ENCODE measurements at regions not wholly inside any gene's neighbourhood (a gene's known extent, or its start where the extent isn't known, plus 50 kb on each side); places are given as distances from the start of the nearest gene placed in this dataset.

DNA sequence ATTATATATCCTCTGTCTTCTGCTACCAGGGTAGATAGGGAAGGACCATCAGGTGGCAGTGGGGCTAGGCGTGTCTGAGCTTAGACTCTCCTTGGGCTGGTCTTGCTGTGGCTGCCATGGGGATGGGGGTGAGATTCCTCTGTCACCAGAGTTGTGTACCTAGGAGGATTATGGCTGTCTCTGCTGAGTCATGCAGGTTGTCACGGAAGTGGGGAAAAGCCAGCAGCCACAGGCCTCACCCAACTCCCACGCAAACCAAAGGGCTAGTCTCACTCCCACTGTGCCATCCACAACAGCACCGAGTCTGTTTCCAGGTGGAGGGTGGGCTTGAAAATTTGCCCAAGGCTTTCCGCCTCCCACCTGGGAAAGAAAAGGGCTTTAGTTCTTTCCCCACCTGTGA, 476.1 kb downstream of the CYLC2 start:
- no peak for TF ChIP-seq EZH2phosphoT487 (IDR thresholded peaks at IDR 0.05; ENCODE audit: low read depth)
- TF ChIP-seq, protein P1, sequence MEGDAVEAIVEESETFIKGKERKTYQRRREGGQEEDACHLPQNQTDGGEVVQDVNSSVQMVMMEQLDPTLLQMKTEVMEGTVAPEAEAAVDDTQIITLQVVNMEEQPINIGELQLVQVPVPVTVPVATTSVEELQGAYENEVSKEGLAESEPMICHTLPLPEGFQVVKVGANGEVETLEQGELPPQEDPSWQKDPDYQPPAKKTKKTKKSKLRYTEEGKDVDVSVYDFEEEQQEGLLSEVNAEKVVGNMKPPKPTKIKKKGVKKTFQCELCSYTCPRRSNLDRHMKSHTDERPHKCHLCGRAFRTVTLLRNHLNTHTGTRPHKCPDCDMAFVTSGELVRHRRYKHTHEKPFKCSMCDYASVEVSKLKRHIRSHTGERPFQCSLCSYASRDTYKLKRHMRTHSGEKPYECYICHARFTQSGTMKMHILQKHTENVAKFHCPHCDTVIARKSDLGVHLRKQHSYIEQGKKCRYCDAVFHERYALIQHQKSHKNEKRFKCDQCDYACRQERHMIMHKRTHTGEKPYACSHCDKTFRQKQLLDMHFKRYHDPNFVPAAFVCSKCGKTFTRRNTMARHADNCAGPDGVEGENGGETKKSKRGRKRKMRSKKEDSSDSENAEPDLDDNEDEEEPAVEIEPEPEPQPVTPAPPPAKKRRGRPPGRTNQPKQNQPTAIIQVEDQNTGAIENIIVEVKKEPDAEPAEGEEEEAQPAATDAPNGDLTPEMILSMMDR (IDR thresholded peaks at IDR 0.05; ENCODE audit: low read depth, low read length): no peak

Measured in OCI-LY3 (cell line).